WTC11 (cell line): ENCODE measurements at regions not wholly inside any gene's neighbourhood (a gene's known extent, or its start where the extent isn't known, plus 50 kb on each side); places are given as distances from the start of the nearest gene placed in this dataset.

Experiments used
- ATAC-seq: fragments of 200-7000 bp; cut with Tn5 transposase; 2 replicates; pipeline ENCODE4 v1.10.0; 2021; ENCODE audit warnings: mild to moderate bottlenecking, moderate library complexity
- CTCF ChIA-PET: fragments of 300-600 bp; sonication (Branson Sonifier 250); formaldehyde crosslinking; loops from one replicate; lab custom pipeline; 2021; ENCODE audit warnings: antibody characterized with exemption; lab: Charles Lee
- POLR2A ChIA-PET: fragments of 350-600 bp; sonication (Branson Sonifier 250); formaldehyde crosslinking; loops from one replicate; lab custom pipeline; 2021; ENCODE audit warnings: antibody characterized with exemption; lab: Charles Lee
- DNase-seq: peaks from one replicate; pipeline ENCODE4 v3.0.0; 2021; ENCODE audit warnings: low spot score
- H3K27ac Mint-ChIP-seq: 2 replicates; pipeline ENCODE4 v1.8.0; 2021; ENCODE audit warnings: mixed read lengths
- H3K27me3 Mint-ChIP-seq: 2 replicates; pipeline ENCODE4 v1.8.0; 2021; ENCODE audit warnings: low read depth, mild to moderate bottlenecking, moderate library complexity, mixed read lengths
- H3K36me3 Mint-ChIP-seq: 2 replicates; pipeline ENCODE4 v1.8.0; 2021; ENCODE audit warnings: mixed read lengths
- H3K4me1 Mint-ChIP-seq: 2 replicates; pipeline ENCODE4 v1.8.0; 2022; ENCODE audit warnings: mixed read lengths
- H3K4me3 Mint-ChIP-seq: 2 replicates; pipeline ENCODE4 v1.8.0; 2021; ENCODE audit warnings: mild to moderate bottlenecking, moderate library complexity, mixed read lengths
- H3K9me3 Mint-ChIP-seq: 2 replicates; pipeline ENCODE4 v1.8.0; 2021; ENCODE audit warnings: mixed read lengths
- ATF1 ChIP-seq: sonication (generic); formaldehyde crosslinking; IDR thresholded peaks from 2 replicates; pipeline ENCODE4 v1.8.1; 2023; ENCODE audit warnings: mild to moderate bottlenecking, moderate library complexity, missing genetic modification reagents
- ATF2 ChIP-seq: sonication (generic); formaldehyde crosslinking; IDR thresholded peaks from 2 replicates; pipeline ENCODE4 v1.8.1; 2022; ENCODE audit warnings: low read depth, missing genetic modification reagents, borderline replicate concordance
- ATF6 ChIP-seq: sonication (generic); formaldehyde crosslinking; IDR thresholded peaks from 2 replicates; pipeline ENCODE4 v1.8.1; 2023; ENCODE audit warnings: mild to moderate bottlenecking, missing genetic modification reagents
- E2F5 ChIP-seq: sonication (generic); formaldehyde crosslinking; IDR thresholded peaks from 2 replicates; pipeline ENCODE4 v1.8.1; 2022; ENCODE audit warnings: mild to moderate bottlenecking, moderate library complexity, missing genetic modification reagents
- ESRRA ChIP-seq: sonication (generic); formaldehyde crosslinking; IDR thresholded peaks from 2 replicates; pipeline ENCODE4 v1.8.1; 2022; ENCODE audit warnings: mild to moderate bottlenecking, missing genetic modification reagents, borderline replicate concordance
- NR2C2 ChIP-seq: sonication (generic); formaldehyde crosslinking; IDR thresholded peaks from 2 replicates; pipeline ENCODE4 v1.8.0; 2022; ENCODE audit warnings: mild to moderate bottlenecking, missing genetic modification reagents
- PRDM15 ChIP-seq: sonication (generic); formaldehyde crosslinking; IDR thresholded peaks from 2 replicates; pipeline ENCODE4 v1.8.0; 2022; ENCODE audit warnings: missing genetic modification reagents
- SP1 ChIP-seq: sonication (generic); formaldehyde crosslinking; conservative IDR thresholded peaks from 2 replicates; pipeline ENCODE4 v1.8.1; 2022; ENCODE audit warnings: missing genetic modification reagents
- STAT6 ChIP-seq: sonication (generic); formaldehyde crosslinking; conservative IDR thresholded peaks from 2 replicates; pipeline ENCODE4 v1.8.1; 2023; ENCODE audit warnings: mild to moderate bottlenecking, low read depth, missing genetic modification reagents, moderate library complexity
- ZNF121 ChIP-seq: sonication (generic); formaldehyde crosslinking; IDR thresholded peaks from 2 replicates; pipeline ENCODE4 v1.8.0; 2023; ENCODE audit warnings: missing genetic modification reagents
- ZNF416 ChIP-seq: fragments of 250-450 bp; sonication (Bioruptor Pico); IDR thresholded peaks from 2 replicates; pipeline ENCODE4 v1.9.0; 2021; ENCODE audit warnings: mild to moderate bottlenecking, inconsistent platforms
- ZNF425 ChIP-seq: fragments of 250-450 bp; sonication (Bioruptor Pico); conservative IDR thresholded peaks from 2 replicates; pipeline ENCODE4 v1.9.0; 2021; ENCODE audit warnings: mild to moderate bottlenecking
- ZNF512 ChIP-seq: sonication (generic); formaldehyde crosslinking; IDR thresholded peaks from 2 replicates; pipeline ENCODE4 v1.8.1; 2022; ENCODE audit warnings: missing genetic modification reagents, borderline replicate concordance
- ZSCAN18 ChIP-seq: fragments of 250-450 bp; sonication (Bioruptor Pico); IDR thresholded peaks from 2 replicates; pipeline ENCODE4 v2.1.2; 2022; ENCODE audit warnings: mild to moderate bottlenecking, moderate library complexity

GRCh38 chr3:194991338-194991654, 279.7 kb downstream of the XXYLT1 start:
- Mint-ChIP-seq H3K27ac (no peak overlapping the region), H3K36me3 (no peaks in the 10 kb centered on the region), H3K4me1 (no peaks in the 10 kb centered on the region), H3K9me3 (no peaks in the 10 kb centered on the region), H3K27me3 (peaks cover 13% of the 10 kb centered on the region), H3K4me3 (no peak overlapping the region)
- no peak for TF ChIP-seq SP1 (CRISPR knock-in tag)
- TF ChIP-seq ZNF425 (CRISPR knock-in tag): no peak
- TF ChIP-seq ATF6 (CRISPR knock-in tag): no peak
- TF ChIP-seq ZNF121 (CRISPR knock-in tag): no peak
- TF ChIP-seq STAT6 (CRISPR knock-in tag): no peak
- no peak for TF ChIP-seq NR2C2
- TF ChIP-seq PRDM15 (CRISPR knock-in tag): no peak
- DNase-seq: no peak
- no peak for ATAC-seq
- POLR2A ChIA-PET: no interaction called here
- CTCF ChIA-PET: interaction anchor here (0.5 to 1.0 kb wide), 2 partner anchors 10 to 65 kb away, joined by 3 read pairs; no protein-coding TSS in a partner anchor

- DNase-seq (no peak), ATAC-seq (no peak)
- no peaks in the 10 kb centered on the region for H3K36me3 Mint-ChIP-seq
- no peak overlapping the region for H3K27ac Mint-ChIP-seq
- H3K9me3 Mint-ChIP-seq: no peaks in the 10 kb centered on the region
- ChIA-PET CTCF (no interaction called here), POLR2A (no interaction called here)
- TF ChIP-seq ZSCAN18 (CRISPR knock-in tag): no peak
- TF ChIP-seq ZNF512 (CRISPR knock-in tag): no peak
- TF ChIP-seq ESRRA: no peak
- no peak for TF ChIP-seq ATF2 (CRISPR knock-in tag)
- TF ChIP-seq ZNF416 (CRISPR knock-in tag): no peak
- no peak for TF ChIP-seq SP1 (CRISPR knock-in tag)
- TF ChIP-seq ATF1 (CRISPR knock-in tag): no peak
- no peak for TF ChIP-seq E2F5 (CRISPR knock-in tag)
- no peaks in the 10 kb centered on the region for H3K4me1 Mint-ChIP-seq
- H3K27me3 Mint-ChIP-seq: peaks cover 13% of the 10 kb centered on the region
- H3K4me3 Mint-ChIP-seq: no peak overlapping the region
Observed at GRCh38 chr3:194993896-194994295, 277.1 kb downstream of the XXYLT1 start.
